ENCODE measurements at regions not wholly inside any gene's neighbourhood (a gene's known extent, or its start where the extent isn't known, plus 50 kb on each side); places are given as distances from the start of the nearest gene placed in this dataset.

DNA sequence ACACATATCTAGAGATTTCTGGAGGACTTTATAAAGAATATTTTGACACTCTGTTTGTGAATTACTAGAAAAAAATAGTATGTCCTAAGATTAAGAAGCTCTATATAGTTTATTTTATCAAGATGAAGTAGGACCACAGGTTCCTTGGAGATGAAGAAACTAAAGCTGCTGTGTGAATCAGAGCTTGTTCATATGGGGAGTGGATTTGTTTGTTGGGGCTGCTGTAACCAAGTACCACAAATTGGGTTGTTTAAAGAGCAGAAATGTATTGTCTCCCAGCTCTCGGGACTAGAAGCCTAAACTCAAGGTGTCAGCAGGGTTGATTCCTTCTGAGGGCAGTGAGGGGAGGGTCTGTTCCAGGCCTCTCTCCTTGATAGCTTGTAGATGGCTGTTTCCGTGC lies 270.6 kb upstream of the UMPS start:
- TF ChIP-seq ZNF792 (CRISPR knock-in tag; IDR thresholded peaks at IDR 0.05) (no peak), ATF2 (CRISPR knock-in tag; IDR thresholded peaks at IDR 0.05) (no peak), BATF2 (CRISPR knock-in tag; IDR thresholded peaks at IDR 0.05) (no peak), POLR2AphosphoS5 (IDR thresholded peaks at IDR 0.05; ENCODE audit: low read depth, low read length) (no peak), KMT2B (CRISPR knock-in tag; IDR thresholded peaks at IDR 0.05) (no peak), TOE1 (CRISPR knock-in tag; IDR thresholded peaks at IDR 0.05) (no peak), PAWR (CRISPR knock-in tag; IDR thresholded peaks at IDR 0.05; ENCODE audit: borderline replicate concordance) (no peak), FOSL1 (CRISPR knock-in tag; IDR thresholded peaks at IDR 0.05; ENCODE audit: borderline replicate concordance) (no peak), POLR2A (IDR thresholded peaks at IDR 0.05; ENCODE audit: insufficient read depth in 1 of 2, low read depth in 2 of 2, low read length in 2 of 2) (no peak), NR2F1 (CRISPR knock-in tag; IDR thresholded peaks at IDR 0.05) (no peak), JUNB (CRISPR knock-in tag; IDR thresholded peaks at IDR 0.05; ENCODE audit: borderline replicate concordance) (no peak), ZNF777 (CRISPR knock-in tag; IDR thresholded peaks at IDR 0.05) (no peak)
- TF ChIP-seq, protein P1, sequence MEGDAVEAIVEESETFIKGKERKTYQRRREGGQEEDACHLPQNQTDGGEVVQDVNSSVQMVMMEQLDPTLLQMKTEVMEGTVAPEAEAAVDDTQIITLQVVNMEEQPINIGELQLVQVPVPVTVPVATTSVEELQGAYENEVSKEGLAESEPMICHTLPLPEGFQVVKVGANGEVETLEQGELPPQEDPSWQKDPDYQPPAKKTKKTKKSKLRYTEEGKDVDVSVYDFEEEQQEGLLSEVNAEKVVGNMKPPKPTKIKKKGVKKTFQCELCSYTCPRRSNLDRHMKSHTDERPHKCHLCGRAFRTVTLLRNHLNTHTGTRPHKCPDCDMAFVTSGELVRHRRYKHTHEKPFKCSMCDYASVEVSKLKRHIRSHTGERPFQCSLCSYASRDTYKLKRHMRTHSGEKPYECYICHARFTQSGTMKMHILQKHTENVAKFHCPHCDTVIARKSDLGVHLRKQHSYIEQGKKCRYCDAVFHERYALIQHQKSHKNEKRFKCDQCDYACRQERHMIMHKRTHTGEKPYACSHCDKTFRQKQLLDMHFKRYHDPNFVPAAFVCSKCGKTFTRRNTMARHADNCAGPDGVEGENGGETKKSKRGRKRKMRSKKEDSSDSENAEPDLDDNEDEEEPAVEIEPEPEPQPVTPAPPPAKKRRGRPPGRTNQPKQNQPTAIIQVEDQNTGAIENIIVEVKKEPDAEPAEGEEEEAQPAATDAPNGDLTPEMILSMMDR (CRISPR knock-in tag; IDR thresholded peaks at IDR 0.05): no peak
- TF ChIP-seq, protein P2, sequence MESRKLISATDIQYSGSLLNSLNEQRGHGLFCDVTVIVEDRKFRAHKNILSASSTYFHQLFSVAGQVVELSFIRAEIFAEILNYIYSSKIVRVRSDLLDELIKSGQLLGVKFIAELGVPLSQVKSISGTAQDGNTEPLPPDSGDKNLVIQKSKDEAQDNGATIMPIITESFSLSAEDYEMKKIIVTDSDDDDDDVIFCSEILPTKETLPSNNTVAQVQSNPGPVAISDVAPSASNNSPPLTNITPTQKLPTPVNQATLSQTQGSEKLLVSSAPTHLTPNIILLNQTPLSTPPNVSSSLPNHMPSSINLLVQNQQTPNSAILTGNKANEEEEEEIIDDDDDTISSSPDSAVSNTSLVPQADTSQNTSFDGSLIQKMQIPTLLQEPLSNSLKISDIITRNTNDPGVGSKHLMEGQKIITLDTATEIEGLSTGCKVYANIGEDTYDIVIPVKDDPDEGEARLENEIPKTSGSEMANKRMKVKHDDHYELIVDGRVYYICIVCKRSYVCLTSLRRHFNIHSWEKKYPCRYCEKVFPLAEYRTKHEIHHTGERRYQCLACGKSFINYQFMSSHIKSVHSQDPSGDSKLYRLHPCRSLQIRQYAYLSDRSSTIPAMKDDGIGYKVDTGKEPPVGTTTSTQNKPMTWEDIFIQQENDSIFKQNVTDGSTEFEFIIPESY (CRISPR knock-in tag; IDR thresholded peaks at IDR 0.05): no peak

All from HepG2 (cell line).